ENCODE measurements at regions not wholly inside any gene's neighbourhood (a gene's known extent, or its start where the extent isn't known, plus 50 kb on each side); places are given as distances from the start of the nearest gene placed in this dataset.

- TF ChIP-seq RNF2 (IDR thresholded peaks at IDR 0.05), result no peak
- TF ChIP-seq ARNT (IDR thresholded peaks at IDR 0.05), result no peak
- TF ChIP-seq SP1 (CRISPR knock-in tag; IDR thresholded peaks at IDR 0.05), result no peak
- no peak for TF ChIP-seq BDP1 (IDR thresholded peaks at IDR 0.05; ENCODE audit: insufficient read depth, insufficient read length)
- TF ChIP-seq CTCF (IDR thresholded peaks at IDR 0.05 in 2 of 3, conservative IDR thresholded peaks at IDR 0.05 in 1 of 3; ENCODE audit: insufficient read depth in 2 of 3, low read depth in 1 of 3, low read length in 3 of 3), result no peak
- no peak for TF ChIP-seq CBX1 (IDR thresholded peaks at IDR 0.05; ENCODE audit: low read depth)
- TF ChIP-seq ZNF695 (CRISPR knock-in tag; IDR thresholded peaks at IDR 0.05), result no peak
- TF ChIP-seq JUNB (CRISPR knock-in tag; conservative IDR thresholded peaks at IDR 0.05), result no peak
- no peak for TF ChIP-seq ZBTB8A (IDR thresholded peaks at IDR 0.05; ENCODE audit: partially characterized antibody)
- TF ChIP-seq SMARCA5 (IDR thresholded peaks at IDR 0.05), result no peak
- TF ChIP-seq ZNF12 (CRISPR knock-in tag; IDR thresholded peaks at IDR 0.05), result no peak
- no peak for TF ChIP-seq FIP1L1 (IDR thresholded peaks at IDR 0.05; ENCODE audit: low read depth, low read length, poor library complexity, severe bottlenecking)
Measured at GRCh38 chr10:28903063-28903462, 225.7 kb downstream of the BAMBI start.
